ENCODE measurements at regions not wholly inside any gene's neighbourhood (a gene's known extent, or its start where the extent isn't known, plus 50 kb on each side); places are given as distances from the start of the nearest gene placed in this dataset.

DNA sequence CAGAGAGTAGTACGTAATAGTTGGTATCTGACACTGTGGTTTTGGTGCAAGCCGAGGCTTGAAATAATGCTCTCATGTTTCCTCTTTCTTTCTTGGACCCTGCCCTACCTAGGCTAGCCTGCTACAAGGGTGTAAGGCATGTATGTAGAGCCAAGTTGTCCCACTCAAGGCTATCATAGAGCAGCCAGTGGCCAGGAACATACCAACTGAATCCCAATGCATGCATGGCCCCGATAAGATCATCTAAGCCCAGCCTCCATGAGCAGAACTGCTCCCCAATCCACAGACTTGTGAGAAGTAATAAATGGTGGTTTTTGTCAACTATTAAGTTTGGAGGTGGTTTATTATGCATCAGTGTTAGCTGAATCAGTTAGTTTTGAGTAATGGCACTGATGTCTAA lies 250.2 kb downstream of the SH2D4B start (continued):
- TF ChIP-seq MYC (IDR thresholded peaks at IDR 0.05; ENCODE audit: insufficient read depth, insufficient read length, insufficient replicate concordance, low read length, severe bottlenecking) (no peak), EGR1 (IDR thresholded peaks at IDR 0.05; ENCODE audit: borderline replicate concordance in 1 of 2, low read depth in 2 of 2, low read length in 2 of 2) (no peak), EP300 (IDR thresholded peaks at IDR 0.05; ENCODE audit: borderline replicate concordance in 1 of 2, control insufficient read depth in 1 of 2, low read depth in 2 of 2, low read length in 2 of 2) (no peak), RBBP5 (conservative IDR thresholded peaks at IDR 0.05) (no peak)

DNA sequence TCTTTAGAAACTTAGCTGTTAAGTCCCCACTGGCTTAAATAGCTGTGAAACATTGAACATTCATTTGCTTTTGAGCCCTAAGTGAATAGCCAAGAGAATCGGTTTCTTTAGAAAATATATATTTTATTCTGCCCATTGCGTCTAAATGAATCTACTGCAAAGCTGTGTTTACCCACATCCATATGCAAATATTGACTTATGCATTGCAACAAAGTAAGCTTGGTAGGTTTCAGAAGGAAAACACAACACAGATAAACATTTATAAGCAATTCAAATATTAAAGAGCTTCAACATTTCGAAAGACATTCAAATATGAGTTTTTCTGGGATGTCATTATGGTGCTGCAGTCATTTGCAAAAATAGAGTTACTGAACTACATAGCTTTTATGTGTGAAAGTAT lies 257.3 kb downstream of the SH2D4B start:
- Histone ChIP-seq H3K27me3 (replicated peaks in 1 of 2; ENCODE audit: control insufficient read depth in 2 of 2, insufficient read depth in 2 of 2, low read length in 1 of 2) (no peaks in the 10 kb centered on the region), H3K4me3 (no peak overlapping the region), H3K27ac (ENCODE audit: control insufficient read depth, insufficient read depth) (no peak overlapping the region), H2AFZ (ENCODE audit: control insufficient read depth, low read depth, low read length) (no peak overlapping the region), H3K9ac (ENCODE audit: control insufficient read depth, insufficient read depth, low read length) (no peak overlapping the region), H3K4me2 (ENCODE audit: control insufficient read depth, insufficient read depth) (no peak overlapping the region), H3K9me3 (replicated peaks; ENCODE audit: control insufficient read depth, insufficient read depth, low read length) (no peaks in the 10 kb centered on the region), H3K36me3 (ENCODE audit: control insufficient read depth in 2 of 2, insufficient read depth in 2 of 2, low read length in 1 of 2) (no peaks in the 10 kb centered on the region), H3K79me2 (ENCODE audit: control insufficient read depth, insufficient read depth, low read length) (no peaks in the 10 kb centered on the region), H4K20me1 (ENCODE audit: control insufficient read depth, insufficient read depth) (no peaks in the 10 kb centered on the region), H3K4me1 (ENCODE audit: control insufficient read depth, insufficient read depth, low read length) (no peaks in the 10 kb centered on the region)
- CTCF ChIA-PET = interaction anchor here (1.2 kb wide), 1 partner anchor 15 kb away, joined by 3 read pairs; no protein-coding TSS in a partner anchor
- in situ Hi-C loops (cut with MboI) = no loop called here
- intact Hi-C loops (cut with micrococcal nuclease; ENCODE audit: unreplicated experiment) = no loop called here
- RAD21 ChIA-PET (ENCODE audit: unreplicated experiment) = no interaction called here
- WGBS (ENCODE audit: insufficient coverage, insufficient replicate concordance, low lambda C conversion rate, missing lambda C conversion rate) = 39% methylated on average over 3 of the region's 3 CpGs
- SMC1A ChIA-PET (ENCODE audit: uncharacterized antibody, unreplicated experiment) = no interaction called here
- ATAC-seq = no peak
- BruUV-seq (replicated peaks) = no TSS peak
- no peak for TF ChIP-seq CHD1 (IDR thresholded peaks at IDR 0.05; ENCODE audit: low read depth, low read length)
- no peak for TF ChIP-seq EZH2 (IDR thresholded peaks at IDR 0.05; ENCODE audit: borderline replicate concordance, control insufficient read depth, low read depth, low read length)
- TF ChIP-seq BMI1 (IDR thresholded peaks at IDR 0.05; ENCODE audit: borderline replicate concordance) = no peak
- TF ChIP-seq SREBF1 (IDR thresholded peaks at IDR 0.05; ENCODE audit: low read length) = no peak
- TF ChIP-seq, protein P1, sequence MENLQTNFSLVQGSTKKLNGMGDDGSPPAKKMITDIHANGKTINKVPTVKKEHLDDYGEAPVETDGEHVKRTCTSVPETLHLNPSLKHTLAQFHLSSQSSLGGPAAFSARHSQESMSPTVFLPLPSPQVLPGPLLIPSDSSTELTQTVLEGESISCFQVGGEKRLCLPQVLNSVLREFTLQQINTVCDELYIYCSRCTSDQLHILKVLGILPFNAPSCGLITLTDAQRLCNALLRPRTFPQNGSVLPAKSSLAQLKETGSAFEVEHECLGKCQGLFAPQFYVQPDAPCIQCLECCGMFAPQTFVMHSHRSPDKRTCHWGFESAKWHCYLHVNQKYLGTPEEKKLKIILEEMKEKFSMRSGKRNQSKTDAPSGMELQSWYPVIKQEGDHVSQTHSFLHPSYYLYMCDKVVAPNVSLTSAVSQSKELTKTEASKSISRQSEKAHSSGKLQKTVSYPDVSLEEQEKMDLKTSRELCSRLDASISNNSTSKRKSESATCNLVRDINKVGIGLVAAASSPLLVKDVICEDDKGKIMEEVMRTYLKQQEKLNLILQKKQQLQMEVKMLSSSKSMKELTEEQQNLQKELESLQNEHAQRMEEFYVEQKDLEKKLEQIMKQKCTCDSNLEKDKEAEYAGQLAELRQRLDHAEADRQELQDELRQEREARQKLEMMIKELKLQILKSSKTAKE (IDR thresholded peaks at IDR 0.05; ENCODE audit: low read depth, poor library complexity, severe bottlenecking) = no peak
- no peak for TF ChIP-seq FOXK2 (IDR thresholded peaks at IDR 0.05)
- TF ChIP-seq NFIC (IDR thresholded peaks at IDR 0.05; ENCODE audit: low read depth, low read length) = no peak
- TF ChIP-seq JUNB (IDR thresholded peaks at IDR 0.05) = no peak
- TF ChIP-seq SRF (IDR thresholded peaks at IDR 0.05; ENCODE audit: low read depth in 2 of 2, low read length in 2 of 2) = no peak
- TF ChIP-seq RCOR1 (conservative IDR thresholded peaks at IDR 0.05; ENCODE audit: low read depth, low read length) = no peak
- no peak for TF ChIP-seq NR2F1 (conservative IDR thresholded peaks at IDR 0.05)
- POLR2A ChIA-PET = no interaction called here
- no peak for DNase-seq (ENCODE audit: low read depth, low spot score)
- no peak for FAIRE-seq
